Breast epithelium (tissue), 4 donors: ENCODE measurements at regions not wholly inside any gene's neighbourhood (a gene's known extent, or its start where the extent isn't known, plus 50 kb on each side); places are given as distances from the start of the nearest gene placed in this dataset.

Experiments
- DNase-seq, 2 donors: peaks; one replicate each; pipeline ENCODE4 v3.0.0-alpha.2; 2019; ENCODE audit warnings: low spot score in 2 of 2
- H3K27ac ChIP-seq, 2 donors: fragments of 200-600 bp; sonication (generic) in 1 of 2; one replicate each; pipeline ENCODE4 v1.5.1; 2016 to 2019; ENCODE audit warnings: mild to moderate bottlenecking in 1 of 2
- H3K27me3 ChIP-seq, 2 donors: fragments of 200-600 bp; sonication (generic) in 1 of 2; one replicate each; pipeline versions ENCODE4 v1.5.1 to v1.6.0; 2017 to 2019; ENCODE audit warnings: control low read depth in 1 of 2, mild to moderate bottlenecking in 1 of 2
- H3K36me3 ChIP-seq: fragments of 200-600 bp; one replicate; pipeline ENCODE4 v1.5.1; 2019
- H3K4me1 ChIP-seq, 2 donors: fragments of 200-600 bp; sonication (generic); one replicate each; pipeline ENCODE4 v1.5.1; 2016 to 2019; ENCODE audit warnings: control low read depth in 1 of 2
- H3K4me3 ChIP-seq, 3 donors: fragments of 200-600 bp; sonication (generic); 1 replicate in 2 of 3; 2 replicates in 1 of 3; pipeline ENCODE4 v1.5.1; 2016 to 2019; ENCODE audit warnings: mild to moderate bottlenecking in 3 of 3, moderate library complexity in 2 of 3
- H3K9me3 ChIP-seq, 2 donors: fragments of 200-600 bp; sonication (generic) in 1 of 2; one replicate each; pipeline ENCODE4 v1.5.1; 2016 to 2019; ENCODE audit warnings: control low read depth in 1 of 2
- CTCF ChIP-seq, 3 donors: fragments of 450-650 bp; IDR thresholded peaks; one replicate each; pipeline ENCODE4 v1.5.1; 2016 to 2017; ENCODE audit warnings: antibody characterized with exemption in 3 of 3, mild to moderate bottlenecking in 3 of 3, moderate library complexity in 3 of 3
- POLR2A ChIP-seq: fragments of 450-650 bp; IDR thresholded peaks from one replicate; pipeline ENCODE4 v1.6.1; 2016; ENCODE audit warnings: antibody characterized with exemption, mild to moderate bottlenecking, moderate library complexity
- POLR2AphosphoS5 ChIP-seq, 3 donors: sonication (generic); formaldehyde crosslinking; IDR thresholded peaks; one replicate each; pipeline ENCODE4 v1.6.1; 2017; ENCODE audit warnings: antibody characterized with exemption in 3 of 3
- intact Hi-C: fragments of 100-400 bp; cut with DNase I; formaldehyde crosslinking; loops from one replicate; pipeline ENCODE4 v1.15.1; 2023; ENCODE audit warnings: low total_unique reads

- intact Hi-C loops: no loop called here
- Histone ChIP-seq H3K9me3 (no peaks in the 10 kb centered on the region), H3K27me3 (no peaks in the 10 kb centered on the region), H3K27ac (no peak overlapping the region), H3K36me3 (no peaks in the 10 kb centered on the region), H3K4me1 (no peaks in the 10 kb centered on the region), H3K4me3 (no peak overlapping the region)
- TF ChIP-seq POLR2A: no peak
- TF ChIP-seq CTCF (IDR thresholded peaks at IDR 0.05): no peak
- no peak for DNase-seq
Measured at GRCh38 chr1:168939110-168939946, 167.2 kb upstream of the ATP1B1 start.

- Histone ChIP-seq H3K36me3 (no peaks in the 10 kb centered on the region), H3K4me1 (no peaks in the 10 kb centered on the region), H3K27ac (no peak overlapping the region), H3K9me3 (no peaks in the 10 kb centered on the region), H3K4me3 (no peak overlapping the region), H3K27me3 (no peaks in the 10 kb centered on the region)
- no peak for TF ChIP-seq CTCF (IDR thresholded peaks at IDR 0.05)
- TF ChIP-seq POLR2AphosphoS5 (IDR thresholded peaks at IDR 0.05): no peak
- no peak for TF ChIP-seq POLR2A
- no peak for DNase-seq
- intact Hi-C loops: no loop called here
Measured at GRCh38 chr1:168939947-168940223, 166.6 kb upstream of the ATP1B1 start.

- H3K4me3 ChIP-seq: no peak overlapping the region
- TF ChIP-seq POLR2A: no peak
- no peak for TF ChIP-seq POLR2AphosphoS5 (IDR thresholded peaks at IDR 0.05)
- TF ChIP-seq CTCF (IDR thresholded peaks at IDR 0.05): no peak
- H3K36me3 ChIP-seq: no peaks in the 10 kb centered on the region
- H3K9me3 ChIP-seq: no peaks in the 10 kb centered on the region
- DNase-seq: no peak
- H3K4me1 ChIP-seq: no peaks in the 10 kb centered on the region
- H3K27me3 ChIP-seq: no peaks in the 10 kb centered on the region
- H3K27ac ChIP-seq: no peak overlapping the region
- intact Hi-C loops: no loop called here
Measured at GRCh38 chr1:168941640-168942039, 164.8 kb upstream of the ATP1B1 start.

- TF ChIP-seq POLR2A: no peak
- TF ChIP-seq POLR2AphosphoS5 (IDR thresholded peaks at IDR 0.05): no peak
- TF ChIP-seq CTCF (IDR thresholded peaks at IDR 0.05): no peak
- Histone ChIP-seq H3K27me3 (no peaks in the 10 kb centered on the region), H3K4me3 (no peak overlapping the region), H3K9me3 (no peaks in the 10 kb centered on the region), H3K27ac (no peak overlapping the region), H3K36me3 (no peaks in the 10 kb centered on the region), H3K4me1 (no peaks in the 10 kb centered on the region)
- no peak for DNase-seq
- intact Hi-C loops: no loop called here
Measured at GRCh38 chr1:168942165-168942564, 164.3 kb upstream of the ATP1B1 start.

- no peak for TF ChIP-seq CTCF (IDR thresholded peaks at IDR 0.05)
- no peak for TF ChIP-seq POLR2AphosphoS5 (IDR thresholded peaks at IDR 0.05)
- TF ChIP-seq POLR2A: no peak
- no peaks in the 10 kb centered on the region for H3K4me1 ChIP-seq
- H3K27me3 ChIP-seq: no peaks in the 10 kb centered on the region
- no peak overlapping the region for H3K27ac ChIP-seq
- intact Hi-C loops: no loop called here
- H3K4me3 ChIP-seq: no peak overlapping the region
- no peaks in the 10 kb centered on the region for H3K36me3 ChIP-seq
- no peak for DNase-seq
- no peaks in the 10 kb centered on the region for H3K9me3 ChIP-seq
Measured at GRCh38 chr1:168945870-168946269, 160.6 kb upstream of the ATP1B1 start.
